Forelimb muscle (tissue), 1 donor: ENCODE measurements at regions not wholly inside any gene's neighbourhood (a gene's known extent, or its start where the extent isn't known, plus 50 kb on each side); places are given as distances from the start of the nearest gene placed in this dataset.
"Not testable (repeated sequence)": the region's sequence is repeated elsewhere in the genome, so short reads cannot be mapped to it uniquely, and the experiment has no call there.

Source experiments
- DNase-seq: peaks from one replicate; pipeline ENCODE4 v3.0.0-alpha.2; 2013; ENCODE audit warnings: low read depth

GRCh38 chr3:40645883-40646282 lies 121.1 kb downstream of the ZNF621 start:
- DNase-seq: no peak

GRCh38 chr3:40649346-40649745 lies 124.6 kb downstream of the ZNF621 start:
- no peak for DNase-seq

- DNase-seq: no peak
Measured at GRCh38 chr3:40652072-40652471, 127.3 kb downstream of the ZNF621 start.

GRCh38 chr3:40653001-40653400 lies 128.2 kb downstream of the ZNF621 start:
- no peak for DNase-seq

- no peak for DNase-seq
Measured at GRCh38 chr3:40653878-40654277, 129.1 kb downstream of the ZNF621 start.

GRCh38 chr3:40655551-40655950 lies 130.8 kb downstream of the ZNF621 start:
- DNase-seq: no peak

- DNase-seq: no peak
Measured at GRCh38 chr3:40657623-40658022, 132.9 kb downstream of the ZNF621 start.

- DNase-seq: no peak
Measured at GRCh38 chr3:40658305-40658704, 133.5 kb downstream of the ZNF621 start.

- DNase-seq: no peak
Measured at GRCh38 chr3:40660554-40660953, 135.8 kb downstream of the ZNF621 start.

GRCh38 chr3:40661284-40661683 lies 136.5 kb downstream of the ZNF621 start:
- DNase-seq: no peak

GRCh38 chr3:40663280-40663679 lies 138.5 kb downstream of the ZNF621 start:
- no peak for DNase-seq

GRCh38 chr3:40669176-40669575 lies 144.4 kb downstream of the ZNF621 start:
- no peak for DNase-seq

GRCh38 chr3:40672861-40673260 lies 148.1 kb downstream of the ZNF621 start:
- no peak for DNase-seq

- no peak for DNase-seq
Measured at GRCh38 chr3:40677321-40677720, 152.6 kb downstream of the ZNF621 start.

- no peak for DNase-seq
Measured at GRCh38 chr3:40677749-40678148, 153.0 kb downstream of the ZNF621 start.

GRCh38 chr3:40679290-40679689 lies 154.5 kb downstream of the ZNF621 start:
- DNase-seq: no peak

- DNase-seq: no peak
Measured at GRCh38 chr3:40680685-40681657, 156.2 kb downstream of the ZNF621 start.

- no peak for DNase-seq
Measured at GRCh38 chr3:40681658-40682055, 156.9 kb downstream of the ZNF621 start.

- no peak for DNase-seq
Measured at GRCh38 chr3:40689837-40690236, 165.1 kb downstream of the ZNF621 start.

- DNase-seq: no peak
Measured at GRCh38 chr3:40690749-40691451, 166.1 kb downstream of the ZNF621 start.

GRCh38 chr3:40691452-40691861 lies 166.7 kb downstream of the ZNF621 start:
- no peak for DNase-seq

GRCh38 chr3:40695848-40696247 lies 171.1 kb downstream of the ZNF621 start:
- no peak for DNase-seq

GRCh38 chr3:40698611-40699010 lies 173.9 kb downstream of the ZNF621 start:
- DNase-seq: not testable (repeated sequence)
